ENCODE measurements at regions not wholly inside any gene's neighbourhood (a gene's known extent, or its start where the extent isn't known, plus 50 kb on each side); places are given as distances from the start of the nearest gene placed in this dataset.

DNA sequence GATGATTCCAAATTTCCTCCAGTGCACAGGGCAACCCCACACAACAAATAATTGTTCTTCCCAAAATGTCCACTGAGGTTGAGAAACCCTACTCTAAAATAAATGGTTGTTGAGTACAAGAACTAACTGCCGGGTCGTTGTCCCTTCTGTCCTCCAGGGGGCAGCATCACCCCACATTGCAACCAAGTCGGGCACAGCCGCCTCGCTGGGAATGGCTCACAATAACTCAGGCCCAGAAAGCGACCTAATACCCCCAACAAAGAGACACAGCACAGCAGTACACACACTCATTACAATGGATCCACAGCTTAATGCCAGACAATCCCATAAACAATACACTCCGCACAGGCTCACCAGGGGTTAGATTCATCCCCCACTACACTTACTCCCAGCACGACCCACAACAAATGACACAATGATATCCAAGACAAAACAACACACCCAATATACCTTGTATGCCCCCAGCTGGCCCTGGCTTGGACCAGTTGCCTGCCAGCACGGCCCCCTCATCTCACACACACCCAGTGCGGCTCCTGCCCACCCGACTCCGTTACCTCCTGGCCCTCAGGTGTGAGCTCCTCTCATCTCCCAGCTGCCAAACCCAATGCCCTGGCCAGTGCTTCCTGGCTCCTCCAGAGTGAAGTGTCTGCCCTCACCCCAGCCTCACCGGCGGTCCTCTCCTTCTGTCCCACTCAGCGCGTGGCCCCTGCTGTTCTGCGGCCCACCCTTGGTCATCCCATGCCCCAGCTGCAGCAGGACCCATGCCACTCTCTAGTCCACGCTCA is 461.5 kb downstream of the TP53TG3F start:
- 0 out of 2 replicates have a peak, but pooled peaks have one; percentile 7 for TF ChIP-seq RAD21 (IDR thresholded peaks at IDR 0.05; ENCODE audit: low read depth)

DNA sequence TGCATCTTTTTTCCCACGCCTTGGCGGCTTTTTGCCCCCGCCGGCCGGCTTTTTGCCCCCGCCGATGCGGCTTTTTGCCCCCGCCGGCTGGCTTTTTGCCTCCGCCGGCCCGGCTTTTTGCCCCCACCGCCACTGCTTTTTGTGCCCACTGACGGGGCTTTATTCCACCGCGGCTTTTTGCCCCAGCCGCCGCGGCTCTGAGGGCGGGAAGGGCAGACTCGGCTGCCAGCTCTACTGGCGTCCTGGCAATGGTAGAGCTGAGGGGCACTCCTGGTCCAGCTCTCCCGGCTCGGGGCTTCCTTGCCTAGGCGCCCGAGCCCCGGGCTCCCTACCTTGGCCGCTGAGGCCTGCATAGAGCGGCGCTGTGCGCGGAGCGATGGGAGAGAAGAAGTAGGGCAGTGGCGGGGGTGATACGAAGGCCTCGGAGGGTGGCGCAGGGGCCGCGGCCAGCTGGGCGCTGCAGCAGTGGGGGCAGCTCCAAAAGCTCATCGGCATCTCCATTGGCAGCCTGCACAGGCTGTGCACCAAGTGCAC is 591.4 kb downstream of the TP53TG3F start:
- TF ChIP-seq, protein P1, sequence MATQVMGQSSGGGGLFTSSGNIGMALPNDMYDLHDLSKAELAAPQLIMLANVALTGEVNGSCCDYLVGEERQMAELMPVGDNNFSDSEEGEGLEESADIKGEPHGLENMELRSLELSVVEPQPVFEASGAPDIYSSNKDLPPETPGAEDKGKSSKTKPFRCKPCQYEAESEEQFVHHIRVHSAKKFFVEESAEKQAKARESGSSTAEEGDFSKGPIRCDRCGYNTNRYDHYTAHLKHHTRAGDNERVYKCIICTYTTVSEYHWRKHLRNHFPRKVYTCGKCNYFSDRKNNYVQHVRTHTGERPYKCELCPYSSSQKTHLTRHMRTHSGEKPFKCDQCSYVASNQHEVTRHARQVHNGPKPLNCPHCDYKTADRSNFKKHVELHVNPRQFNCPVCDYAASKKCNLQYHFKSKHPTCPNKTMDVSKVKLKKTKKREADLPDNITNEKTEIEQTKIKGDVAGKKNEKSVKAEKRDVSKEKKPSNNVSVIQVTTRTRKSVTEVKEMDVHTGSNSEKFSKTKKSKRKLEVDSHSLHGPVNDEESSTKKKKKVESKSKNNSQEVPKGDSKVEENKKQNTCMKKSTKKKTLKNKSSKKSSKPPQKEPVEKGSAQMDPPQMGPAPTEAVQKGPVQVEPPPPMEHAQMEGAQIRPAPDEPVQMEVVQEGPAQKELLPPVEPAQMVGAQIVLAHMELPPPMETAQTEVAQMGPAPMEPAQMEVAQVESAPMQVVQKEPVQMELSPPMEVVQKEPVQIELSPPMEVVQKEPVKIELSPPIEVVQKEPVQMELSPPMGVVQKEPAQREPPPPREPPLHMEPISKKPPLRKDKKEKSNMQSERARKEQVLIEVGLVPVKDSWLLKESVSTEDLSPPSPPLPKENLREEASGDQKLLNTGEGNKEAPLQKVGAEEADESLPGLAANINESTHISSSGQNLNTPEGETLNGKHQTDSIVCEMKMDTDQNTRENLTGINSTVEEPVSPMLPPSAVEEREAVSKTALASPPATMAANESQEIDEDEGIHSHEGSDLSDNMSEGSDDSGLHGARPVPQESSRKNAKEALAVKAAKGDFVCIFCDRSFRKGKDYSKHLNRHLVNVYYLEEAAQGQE (IDR thresholded peaks at IDR 0.05; ENCODE audit: low read depth): no peak
- no peak for TF ChIP-seq TCF12 (IDR thresholded peaks at IDR 0.05; ENCODE audit: low read depth)
- no peak for TF ChIP-seq EP300 (IDR thresholded peaks at IDR 0.05; ENCODE audit: borderline replicate concordance)
- TF ChIP-seq TEAD4 (IDR thresholded peaks at IDR 0.05): no peak
- no peak for TF ChIP-seq ZBTB7A (IDR thresholded peaks at IDR 0.05; ENCODE audit: low read depth)
- TF ChIP-seq, protein P2, sequence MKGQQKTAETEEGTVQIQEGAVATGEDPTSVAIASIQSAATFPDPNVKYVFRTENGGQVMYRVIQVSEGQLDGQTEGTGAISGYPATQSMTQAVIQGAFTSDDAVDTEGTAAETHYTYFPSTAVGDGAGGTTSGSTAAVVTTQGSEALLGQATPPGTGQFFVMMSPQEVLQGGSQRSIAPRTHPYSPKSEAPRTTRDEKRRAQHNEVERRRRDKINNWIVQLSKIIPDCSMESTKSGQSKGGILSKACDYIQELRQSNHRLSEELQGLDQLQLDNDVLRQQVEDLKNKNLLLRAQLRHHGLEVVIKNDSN (IDR thresholded peaks at IDR 0.05): no peak
- TF ChIP-seq RAD21 (IDR thresholded peaks at IDR 0.05; ENCODE audit: low read depth): no peak
- no peak for TF ChIP-seq TAF1 (IDR thresholded peaks at IDR 0.05; ENCODE audit: low read depth)
- TF ChIP-seq YY1 (IDR thresholded peaks at IDR 0.05; ENCODE audit: low read depth): no peak
- TF ChIP-seq CREB1 (IDR thresholded peaks at IDR 0.05; ENCODE audit: low read depth): no peak
- no peak for TF ChIP-seq EGR1 (IDR thresholded peaks at IDR 0.05)
- TF ChIP-seq NFIC (IDR thresholded peaks at IDR 0.05): no peak
- no peak for TF ChIP-seq CEBPB (IDR thresholded peaks at IDR 0.05)
- no peak for TF ChIP-seq FOXM1 (IDR thresholded peaks at IDR 0.05; ENCODE audit: borderline replicate concordance, low read depth)

DNA sequence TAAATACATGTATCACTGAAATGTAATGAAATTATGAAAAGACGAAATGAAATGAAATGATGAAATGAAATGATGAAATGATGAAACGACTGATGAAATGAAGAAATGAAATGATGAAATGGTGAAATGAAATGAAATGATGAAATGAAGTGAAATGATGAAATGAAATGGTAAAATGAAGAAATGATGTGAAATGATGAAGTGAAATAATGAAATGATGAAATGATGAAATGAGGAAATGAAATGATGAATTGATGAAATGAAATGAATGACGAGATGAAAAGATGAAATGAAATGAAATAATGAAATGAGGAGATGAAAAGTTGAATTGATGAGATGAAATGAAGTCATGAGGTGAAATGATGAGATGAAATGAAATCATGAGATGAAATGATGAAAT is 594.7 kb downstream of the TP53TG3F start:
- no peak for TF ChIP-seq FOXM1 (IDR thresholded peaks at IDR 0.05; ENCODE audit: borderline replicate concordance, low read depth)
- TF ChIP-seq TAF1 (IDR thresholded peaks at IDR 0.05; ENCODE audit: low read depth): no peak
- TF ChIP-seq TCF12 (IDR thresholded peaks at IDR 0.05; ENCODE audit: low read depth): no peak
- no peak for TF ChIP-seq NFIC (IDR thresholded peaks at IDR 0.05)
- no peak for TF ChIP-seq ZBTB7A (IDR thresholded peaks at IDR 0.05; ENCODE audit: low read depth)

DNA sequence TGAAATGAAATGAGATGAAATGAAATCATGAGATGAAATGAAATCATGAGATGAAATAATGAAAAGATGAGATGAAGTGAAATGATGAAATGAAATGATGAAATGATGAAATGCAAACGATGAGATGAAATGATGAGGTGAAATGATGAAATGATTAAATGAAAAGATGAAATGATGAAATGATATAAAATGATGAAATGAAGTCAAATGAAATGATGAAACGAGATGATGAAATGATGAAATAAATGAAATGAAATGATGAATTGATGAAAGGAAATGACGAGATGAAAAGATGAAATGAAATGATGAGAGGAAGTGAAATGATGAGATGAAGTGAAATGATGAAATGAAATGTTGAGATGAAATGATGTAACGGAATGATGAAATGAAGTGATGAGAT is 595.6 kb downstream of the TP53TG3F start:
- no peak for TF ChIP-seq TAF1 (IDR thresholded peaks at IDR 0.05; ENCODE audit: low read depth)
- TF ChIP-seq YY1 (IDR thresholded peaks at IDR 0.05; ENCODE audit: low read depth): no peak
- TF ChIP-seq RAD21 (IDR thresholded peaks at IDR 0.05; ENCODE audit: low read depth): no peak
- no peak for TF ChIP-seq EGR1 (IDR thresholded peaks at IDR 0.05)
- TF ChIP-seq, protein P1 (IDR thresholded peaks at IDR 0.05; ENCODE audit: low read depth): no peak
- no peak for TF ChIP-seq EP300 (IDR thresholded peaks at IDR 0.05; ENCODE audit: borderline replicate concordance)
- TF ChIP-seq TCF12 (IDR thresholded peaks at IDR 0.05; ENCODE audit: low read depth): no peak
- TF ChIP-seq FOXM1 (IDR thresholded peaks at IDR 0.05; ENCODE audit: borderline replicate concordance, low read depth): no peak
- no peak for TF ChIP-seq TEAD4 (IDR thresholded peaks at IDR 0.05)
- no peak for TF ChIP-seq ZBTB7A (IDR thresholded peaks at IDR 0.05; ENCODE audit: low read depth)
- no peak for TF ChIP-seq CEBPB (IDR thresholded peaks at IDR 0.05)
- TF ChIP-seq, protein P2 (IDR thresholded peaks at IDR 0.05): no peak
- no peak for TF ChIP-seq CREB1 (IDR thresholded peaks at IDR 0.05; ENCODE audit: low read depth)
- no peak for TF ChIP-seq MAX (IDR thresholded peaks at IDR 0.05)
- no peak for TF ChIP-seq NFIC (IDR thresholded peaks at IDR 0.05)

DNA sequence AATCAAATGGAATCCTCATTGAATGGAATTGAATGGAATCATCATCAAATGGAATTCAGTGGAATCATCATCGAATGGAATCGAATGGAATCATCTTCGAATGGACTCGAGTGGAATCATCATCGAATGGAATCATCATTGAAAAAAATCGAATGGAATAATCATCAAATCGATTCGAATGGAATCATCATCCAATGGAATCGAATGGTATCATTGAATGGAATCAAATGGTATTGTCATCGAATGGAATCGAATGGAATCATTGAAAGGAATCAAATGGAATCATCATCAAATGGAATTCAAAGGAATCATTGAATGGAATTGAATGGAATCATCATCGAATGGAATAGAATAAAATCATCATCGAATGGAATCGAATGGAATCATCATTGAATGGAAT is 619.3 kb downstream of the TP53TG3F start:
- TF ChIP-seq ZBTB7A (IDR thresholded peaks at IDR 0.05; ENCODE audit: low read depth) (no peak), CEBPB (IDR thresholded peaks at IDR 0.05) (no peak), RAD21 (IDR thresholded peaks at IDR 0.05; ENCODE audit: low read depth) (no peak), EGR1 (IDR thresholded peaks at IDR 0.05) (no peak), NFIC (IDR thresholded peaks at IDR 0.05) (no peak), TEAD4 (IDR thresholded peaks at IDR 0.05) (no peak), TAF1 (IDR thresholded peaks at IDR 0.05; ENCODE audit: low read depth) (no peak), CREB1 (IDR thresholded peaks at IDR 0.05; ENCODE audit: low read depth) (no peak), TCF12 (IDR thresholded peaks at IDR 0.05; ENCODE audit: low read depth) (no peak), YY1 (IDR thresholded peaks at IDR 0.05; ENCODE audit: low read depth) (no peak), EP300 (IDR thresholded peaks at IDR 0.05; ENCODE audit: borderline replicate concordance) (no peak), FOXM1 (IDR thresholded peaks at IDR 0.05; ENCODE audit: borderline replicate concordance, low read depth) (no peak), MAX (IDR thresholded peaks at IDR 0.05) (no peak)
- TF ChIP-seq, protein P2 (IDR thresholded peaks at IDR 0.05): no peak
- TF ChIP-seq, protein P1 (IDR thresholded peaks at IDR 0.05; ENCODE audit: low read depth): no peak

Data from Ishikawa (cell line).